Mammary epithelial cell (primary cell): ENCODE measurements at regions not wholly inside any gene's neighbourhood (a gene's known extent, or its start where the extent isn't known, plus 50 kb on each side); places are given as distances from the start of the nearest gene placed in this dataset.

Experiments
- EZH2 ChIP-seq: IDR thresholded peaks from 2 replicates; pipeline ENCODE4 v1.6.1; 2012; ENCODE audit warnings: low read length, inconsistent platforms, borderline replicate concordance
- TF ChIP-seq, protein P1 (sequence below), 2 donors: IDR thresholded peaks in 1 of 2; conservative IDR thresholded peaks in 1 of 2; 2 replicates each; pipeline ENCODE4 v1.5.1; 2011 to 2012; ENCODE audit warnings: inconsistent platforms in 2 of 2, low read length in 2 of 2, mild to moderate bottlenecking in 2 of 2, control low read depth in 1 of 2, low read depth in 1 of 2; ENCODE audit not compliant: insufficient read depth in 1 of 2; ENCODE audit errors: extremely low read depth in 1 of 2

DNA sequence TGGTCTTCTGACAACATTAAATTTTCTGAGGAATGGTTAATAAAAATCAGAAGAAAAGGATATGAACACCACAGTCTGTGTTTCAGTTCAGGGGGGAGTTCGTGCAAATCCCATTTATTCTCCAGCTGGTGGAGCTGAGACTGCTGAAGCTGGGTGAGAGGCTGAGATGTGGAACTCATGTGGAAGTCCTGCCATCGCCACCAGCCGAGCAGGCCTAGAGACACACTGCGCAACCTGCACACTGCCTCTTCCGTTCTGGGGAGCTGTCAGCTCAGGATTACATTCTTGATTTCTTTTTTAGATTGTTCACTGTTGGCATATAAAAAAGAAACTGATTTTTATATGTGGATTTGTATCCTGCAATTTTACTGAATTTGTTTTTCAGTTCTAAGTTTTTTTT lies 66.6 kb upstream of the ELOVL6 start:
- TF ChIP-seq, protein P1, sequence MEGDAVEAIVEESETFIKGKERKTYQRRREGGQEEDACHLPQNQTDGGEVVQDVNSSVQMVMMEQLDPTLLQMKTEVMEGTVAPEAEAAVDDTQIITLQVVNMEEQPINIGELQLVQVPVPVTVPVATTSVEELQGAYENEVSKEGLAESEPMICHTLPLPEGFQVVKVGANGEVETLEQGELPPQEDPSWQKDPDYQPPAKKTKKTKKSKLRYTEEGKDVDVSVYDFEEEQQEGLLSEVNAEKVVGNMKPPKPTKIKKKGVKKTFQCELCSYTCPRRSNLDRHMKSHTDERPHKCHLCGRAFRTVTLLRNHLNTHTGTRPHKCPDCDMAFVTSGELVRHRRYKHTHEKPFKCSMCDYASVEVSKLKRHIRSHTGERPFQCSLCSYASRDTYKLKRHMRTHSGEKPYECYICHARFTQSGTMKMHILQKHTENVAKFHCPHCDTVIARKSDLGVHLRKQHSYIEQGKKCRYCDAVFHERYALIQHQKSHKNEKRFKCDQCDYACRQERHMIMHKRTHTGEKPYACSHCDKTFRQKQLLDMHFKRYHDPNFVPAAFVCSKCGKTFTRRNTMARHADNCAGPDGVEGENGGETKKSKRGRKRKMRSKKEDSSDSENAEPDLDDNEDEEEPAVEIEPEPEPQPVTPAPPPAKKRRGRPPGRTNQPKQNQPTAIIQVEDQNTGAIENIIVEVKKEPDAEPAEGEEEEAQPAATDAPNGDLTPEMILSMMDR (conservative IDR thresholded peaks at IDR 0.05 in 1 of 2, IDR thresholded peaks at IDR 0.05 in 1 of 2; ENCODE audit: extremely low read depth in 1 of 2, insufficient read depth in 1 of 2, low read depth in 1 of 2, low read length in 2 of 2), result no peak
- TF ChIP-seq EZH2, result no peak
